ENCODE measurements at regions not wholly inside any gene's neighbourhood (a gene's known extent, or its start where the extent isn't known, plus 50 kb on each side); places are given as distances from the start of the nearest gene placed in this dataset.
"Not testable (repeated sequence)": the region's sequence is repeated elsewhere in the genome, so short reads cannot be mapped to it uniquely, and the experiment has no call there.

GRCh38 chr20:30724688-30725074, 532.8 kb upstream of the DEFB115 start:
- not testable (repeated sequence) for TF ChIP-seq ZBTB33 (IDR thresholded peaks at IDR 0.05); CTCF (IDR thresholded peaks at IDR 0.05; ENCODE audit: low read depth, low read length, missing input control); RAD21 (IDR thresholded peaks at IDR 0.05); GABPA (IDR thresholded peaks at IDR 0.05 in 1 of 2, conservative IDR thresholded peaks at IDR 0.05 in 1 of 2); TAF1 (conservative IDR thresholded peaks at IDR 0.05); ATF3 (IDR thresholded peaks at IDR 0.05); RXRA (IDR thresholded peaks at IDR 0.05); MAX (IDR thresholded peaks at IDR 0.05); HNF4G (IDR thresholded peaks at IDR 0.05); JUND (IDR thresholded peaks at IDR 0.05); FOXA1 (IDR thresholded peaks at IDR 0.05); FOXA2 (IDR thresholded peaks at IDR 0.05)

Data from liver (tissue), 3 donors.